GM23248 (cell line): ENCODE measurements at regions not wholly inside any gene's neighbourhood (a gene's known extent, or its start where the extent isn't known, plus 50 kb on each side); places are given as distances from the start of the nearest gene placed in this dataset.

ENCODE experiments used
- EZH2 ChIP-seq: fragments of 200-600 bp; sonication (generic); IDR thresholded peaks from 2 replicates; pipeline ENCODE4 v1.6.1; 2018; ENCODE audit warnings: antibody characterized with exemption, mild to moderate bottlenecking; ENCODE audit not compliant: insufficient read depth, poor library complexity, severe bottlenecking
- EZH2phosphoT487 ChIP-seq: fragments of 200-600 bp; sonication (generic); IDR thresholded peaks from 2 replicates; pipeline ENCODE4 v1.6.1; 2018; ENCODE audit warnings: antibody characterized with exemption, moderate library complexity, mild to moderate bottlenecking, low read depth; ENCODE audit not compliant: insufficient read depth

DNA sequence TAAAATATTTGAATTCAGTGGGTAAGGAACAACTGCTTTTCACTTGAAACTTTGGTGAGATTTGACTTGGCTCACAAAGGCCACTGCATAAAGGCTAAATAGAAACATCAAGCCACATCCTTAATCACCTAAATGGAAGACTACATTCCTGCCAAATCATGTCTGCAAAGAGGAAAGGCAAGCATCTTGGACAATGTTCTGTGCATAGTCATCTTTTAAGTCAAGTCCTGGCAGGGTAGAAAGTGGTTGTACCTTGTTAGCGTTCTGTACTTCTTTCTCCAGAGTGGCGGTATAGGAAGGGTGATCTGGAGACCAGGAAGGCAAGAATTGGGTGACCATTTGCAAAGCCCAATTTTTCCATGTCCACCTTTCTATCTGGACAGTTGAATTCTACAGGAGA is 121.4 kb upstream of the SLC14A2 start:
- TF ChIP-seq EZH2 = no peak
- TF ChIP-seq EZH2phosphoT487 = no peak
